Uterus (tissue), 3 donors: ENCODE measurements at regions not wholly inside any gene's neighbourhood (a gene's known extent, or its start where the extent isn't known, plus 50 kb on each side); places are given as distances from the start of the nearest gene placed in this dataset.

Experiments
- DNase-seq, 2 donors: peaks; one replicate each; pipeline ENCODE4 v3.0.0-alpha.2; 2019 to 2020
- H3K27ac ChIP-seq, 2 donors: fragments of 200-600 bp; sonication (generic); 1 replicate in 1 of 2; 2 replicates in 1 of 2; pipeline ENCODE4 v1.5.1; 2016 to 2018
- H3K27me3 ChIP-seq, 2 donors: fragments of 200-600 bp; sonication (generic); one replicate each; pipeline ENCODE4 v1.5.1; 2018 to 2019; ENCODE audit warnings: control low read depth in 1 of 2
- H3K36me3 ChIP-seq, 2 donors: fragments of 200-600 bp; sonication (generic); one replicate each; pipeline ENCODE4 v1.5.1; 2019; ENCODE audit warnings: control low read depth in 1 of 2
- H3K4me1 ChIP-seq, 2 donors: fragments of 200-600 bp; sonication (generic); one replicate each; pipeline ENCODE4 v1.5.1; 2018 to 2019; ENCODE audit warnings: control low read depth in 1 of 2
- H3K4me3 ChIP-seq, 2 donors: fragments of 200-600 bp; sonication (generic); 1 replicate in 1 of 2; 2 replicates in 1 of 2; pipeline ENCODE4 v1.5.1; 2018 to 2019; ENCODE audit warnings: mild to moderate bottlenecking in 1 of 2
- H3K9me3 ChIP-seq, 2 donors: fragments of 200-600 bp; sonication (generic); one replicate each; pipeline ENCODE4 v1.5.1; 2019; ENCODE audit warnings: control low read depth in 1 of 2
- CTCF ChIP-seq, 4 experiments: fragments of 200-600 bp in 2 of 4; fragments of 450-650 bp in 2 of 4; sonication (generic) in 2 of 4; IDR thresholded peaks; one replicate each; pipeline ENCODE4 v1.5.1; 2016 to 2019; ENCODE audit warnings: antibody characterized with exemption in 4 of 4, mild to moderate bottlenecking in 2 of 4, moderate library complexity in 1 of 4
- POLR2A ChIP-seq, 2 donors: fragments of 450-650 bp; IDR thresholded peaks; one replicate each; pipeline ENCODE4 v1.6.1; 2016; ENCODE audit warnings: antibody characterized with exemption in 2 of 2, mild to moderate bottlenecking in 1 of 2, moderate library complexity in 1 of 2
- intact Hi-C: fragments of 100-400 bp; cut with DNase I; formaldehyde crosslinking; loops from one replicate; pipeline ENCODE4 v1.15.1; 2023; ENCODE audit warnings: low total_unique reads
- donor health status: DM: yes; HTN: yes; CAD: no.

GRCh38 chr12:115088328-115088994, 404.5 kb upstream of the TBX3 start:
- H3K9me3 ChIP-seq: no peaks in the 10 kb centered on the region
- DNase-seq: no peak
- no peak for TF ChIP-seq CTCF (IDR thresholded peaks at IDR 0.05)
- TF ChIP-seq POLR2A (IDR thresholded peaks at IDR 0.05): no peak
- intact Hi-C loops: no loop called here
- H3K27ac ChIP-seq: no peak overlapping the region
- H3K4me3 ChIP-seq: no peak overlapping the region
- H3K4me1 ChIP-seq: no peaks in the 10 kb centered on the region
- no peaks in the 10 kb centered on the region for H3K27me3 ChIP-seq
- H3K36me3 ChIP-seq: no peaks in the 10 kb centered on the region

GRCh38 chr12:115085594-115085993, 401.6 kb upstream of the TBX3 start:
- DNase-seq: no peak
- Histone ChIP-seq H3K4me3 (no peak overlapping the region), H3K27ac (no peak overlapping the region), H3K9me3 (no peaks in the 10 kb centered on the region), H3K4me1 (no peaks in the 10 kb centered on the region), H3K36me3 (no peaks in the 10 kb centered on the region), H3K27me3 (no peaks in the 10 kb centered on the region)
- TF ChIP-seq POLR2A (IDR thresholded peaks at IDR 0.05) (no peak), CTCF (IDR thresholded peaks at IDR 0.05) (no peak)
- intact Hi-C loops: no loop called here

- DNase-seq: no peak
Observed at GRCh38 chr12:115079760-115080159, 395.8 kb upstream of the TBX3 start.

GRCh38 chr12:115078990-115079389, 395.0 kb upstream of the TBX3 start:
- DNase-seq: no peak
- Histone ChIP-seq H3K4me1 (no peaks in the 10 kb centered on the region), H3K4me3 (no peak overlapping the region), H3K27me3 (no peaks in the 10 kb centered on the region), H3K9me3 (no peaks in the 10 kb centered on the region), H3K27ac (no peak overlapping the region), H3K36me3 (no peaks in the 10 kb centered on the region)
- TF ChIP-seq POLR2A (IDR thresholded peaks at IDR 0.05): no peak
- TF ChIP-seq CTCF (IDR thresholded peaks at IDR 0.05): no peak
- intact Hi-C loops: no loop called here

More at GRCh38 chr12:115079760-115080159, 395.8 kb upstream of the TBX3 start:
- Histone ChIP-seq H3K9me3 (no peaks in the 10 kb centered on the region), H3K27ac (no peak overlapping the region), H3K36me3 (no peaks in the 10 kb centered on the region), H3K4me3 (no peak overlapping the region), H3K27me3 (no peaks in the 10 kb centered on the region), H3K4me1 (no peaks in the 10 kb centered on the region)
- intact Hi-C loops: no loop called here
- TF ChIP-seq CTCF (IDR thresholded peaks at IDR 0.05) (no peak), POLR2A (IDR thresholded peaks at IDR 0.05) (no peak)

- H3K4me3 ChIP-seq: no peak overlapping the region
- intact Hi-C loops: no loop called here
- no peak for DNase-seq
- H3K9me3 ChIP-seq: no peaks in the 10 kb centered on the region
- no peaks in the 10 kb centered on the region for H3K4me1 ChIP-seq
- no peaks in the 10 kb centered on the region for H3K36me3 ChIP-seq
- H3K27ac ChIP-seq: no peak overlapping the region
- TF ChIP-seq CTCF (IDR thresholded peaks at IDR 0.05) (no peak), POLR2A (IDR thresholded peaks at IDR 0.05) (no peak)
- H3K27me3 ChIP-seq: no peaks in the 10 kb centered on the region
Observed at GRCh38 chr12:115078334-115078733, 394.4 kb upstream of the TBX3 start.
